HG03460 (cell line): ENCODE measurements at regions not wholly inside any gene's neighbourhood (a gene's known extent, or its start where the extent isn't known, plus 50 kb on each side); places are given as distances from the start of the nearest gene placed in this dataset.
"Not testable (repeated sequence)": the region's sequence is repeated elsewhere in the genome, so short reads cannot be mapped to it uniquely, and the experiment has no call there.

Experiments
- ATAC-seq: cut with Tn5 transposase; IDR thresholded peaks from one replicate; pipeline ENCODE4 v1.9.1; 2021; ENCODE audit not compliant: unreplicated experiment

- ATAC-seq, result no peak
Measured at GRCh38 chr2:175688243-175688642, 313.8 kb downstream of the LNPK start.

DNA sequence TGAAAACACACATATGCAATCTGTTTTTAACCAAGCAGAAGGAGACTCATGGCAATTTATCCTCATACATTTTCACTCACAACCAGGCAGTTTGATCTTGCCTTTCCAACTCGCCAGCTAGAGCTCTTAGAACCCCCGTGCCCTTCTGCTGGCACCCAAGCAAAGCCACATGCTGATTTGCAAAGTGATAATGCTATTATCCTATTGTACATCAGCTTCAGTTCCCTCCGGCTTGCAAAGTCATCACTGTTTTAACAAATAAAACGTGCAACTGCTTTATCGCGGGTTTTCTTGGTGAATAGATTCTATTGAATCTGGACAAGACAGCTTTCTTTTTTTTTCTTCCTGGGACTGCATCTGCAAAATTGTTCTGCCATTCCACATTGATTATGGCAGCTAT, 314.6 kb downstream of the LNPK start:
- ATAC-seq, result no peak

DNA sequence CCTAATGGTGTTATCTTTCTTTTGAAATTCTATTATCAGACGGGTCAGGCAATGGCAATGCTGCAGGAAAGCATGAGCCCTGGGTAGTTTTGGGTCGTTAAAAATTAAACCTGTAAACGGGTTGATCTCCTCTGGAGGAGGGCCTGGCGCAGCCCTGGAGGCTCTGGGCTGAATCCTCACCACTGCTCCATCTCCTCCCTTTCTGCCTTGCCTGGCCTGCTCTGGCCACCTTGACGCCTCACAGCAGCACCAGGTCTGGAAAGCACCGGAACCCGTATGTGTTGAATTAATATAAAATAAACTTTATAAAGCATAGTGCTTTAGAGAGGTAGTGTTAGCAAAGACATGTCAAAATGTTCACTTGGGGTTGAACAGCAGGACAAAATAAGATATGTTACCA, 316.1 kb downstream of the LNPK start:
- ATAC-seq, result no peak

GRCh38 chr2:175684466-175684865, 317.6 kb downstream of the LNPK start:
- no peak for ATAC-seq

- no peak for ATAC-seq
Measured at GRCh38 chr2:175679728-175680127, 322.3 kb downstream of the LNPK start.

GRCh38 chr2:175679231-175679630, 322.8 kb downstream of the LNPK start:
- no peak for ATAC-seq

DNA sequence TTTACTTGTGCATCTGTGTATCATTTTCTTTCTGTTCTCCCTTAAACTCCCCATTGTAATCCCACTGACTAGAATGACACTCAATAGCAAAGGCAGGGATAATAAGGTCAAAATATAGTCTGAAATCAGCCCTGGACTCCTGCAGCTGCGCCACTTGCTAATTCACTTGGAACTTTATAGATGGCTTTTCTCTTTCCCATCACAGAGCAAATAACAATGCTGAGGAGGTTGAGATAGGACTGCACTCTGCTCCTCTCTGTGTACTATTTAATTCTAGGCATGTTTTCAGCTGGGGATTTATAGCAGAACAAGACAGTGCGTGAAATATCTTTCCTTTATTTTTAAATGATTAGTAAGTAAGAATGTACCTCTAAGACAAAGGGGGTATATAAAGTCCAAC, 324.2 kb downstream of the LNPK start:
- no peak for ATAC-seq

DNA sequence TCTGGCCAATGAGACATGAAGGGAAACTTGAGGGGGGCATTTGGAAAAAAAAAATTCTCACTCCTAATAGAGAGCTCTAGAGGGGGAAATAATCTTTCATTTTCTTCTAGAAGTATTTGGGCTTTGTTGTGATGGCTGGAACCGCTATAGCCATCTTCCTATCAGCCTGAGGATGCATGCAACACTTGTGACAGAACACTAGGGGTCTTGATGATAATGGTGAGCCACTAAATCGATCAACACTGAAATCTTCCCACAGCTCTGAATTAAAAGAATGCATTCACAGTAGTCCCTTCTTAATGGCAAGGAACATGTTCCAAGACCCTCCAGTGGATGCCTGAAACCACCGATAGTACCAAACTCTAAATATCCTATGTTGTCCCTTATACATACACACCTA, 325.3 kb downstream of the LNPK start:
- no peak for ATAC-seq

GRCh38 chr2:175668804-175669203, 333.3 kb downstream of the LNPK start:
- not testable (repeated sequence) for ATAC-seq

- no peak for ATAC-seq
Measured at GRCh38 chr2:175662335-175662734, 339.7 kb downstream of the LNPK start.

GRCh38 chr2:175648577-175649063, 353.4 kb downstream of the LNPK start:
- ATAC-seq, result no peak

GRCh38 chr2:175647058-175647457, 355.0 kb downstream of the LNPK start:
- no peak for ATAC-seq

GRCh38 chr2:175640655-175641054, 361.4 kb downstream of the LNPK start:
- no peak for ATAC-seq

- ATAC-seq, result no peak
Measured at GRCh38 chr2:175633227-175633626, 368.8 kb downstream of the LNPK start.

DNA sequence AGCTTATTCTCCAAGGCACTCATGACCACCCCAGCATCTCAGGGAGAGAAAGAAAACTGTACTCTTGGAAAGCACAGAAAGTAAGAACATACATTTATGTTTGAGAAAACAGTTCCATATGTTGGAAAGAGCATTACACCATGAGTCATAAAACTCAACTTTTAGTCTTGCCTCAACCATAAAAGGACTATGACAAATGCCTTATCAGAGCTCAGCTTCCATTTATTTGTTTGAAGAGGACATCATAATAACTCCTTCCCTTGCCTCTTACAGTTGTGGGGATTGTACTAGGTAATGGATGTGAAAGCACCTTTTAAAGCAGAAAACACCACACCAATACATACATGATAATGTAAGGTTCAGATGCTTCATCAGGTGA, 370.8 kb downstream of the LNPK start:
- ATAC-seq, result no peak

DNA sequence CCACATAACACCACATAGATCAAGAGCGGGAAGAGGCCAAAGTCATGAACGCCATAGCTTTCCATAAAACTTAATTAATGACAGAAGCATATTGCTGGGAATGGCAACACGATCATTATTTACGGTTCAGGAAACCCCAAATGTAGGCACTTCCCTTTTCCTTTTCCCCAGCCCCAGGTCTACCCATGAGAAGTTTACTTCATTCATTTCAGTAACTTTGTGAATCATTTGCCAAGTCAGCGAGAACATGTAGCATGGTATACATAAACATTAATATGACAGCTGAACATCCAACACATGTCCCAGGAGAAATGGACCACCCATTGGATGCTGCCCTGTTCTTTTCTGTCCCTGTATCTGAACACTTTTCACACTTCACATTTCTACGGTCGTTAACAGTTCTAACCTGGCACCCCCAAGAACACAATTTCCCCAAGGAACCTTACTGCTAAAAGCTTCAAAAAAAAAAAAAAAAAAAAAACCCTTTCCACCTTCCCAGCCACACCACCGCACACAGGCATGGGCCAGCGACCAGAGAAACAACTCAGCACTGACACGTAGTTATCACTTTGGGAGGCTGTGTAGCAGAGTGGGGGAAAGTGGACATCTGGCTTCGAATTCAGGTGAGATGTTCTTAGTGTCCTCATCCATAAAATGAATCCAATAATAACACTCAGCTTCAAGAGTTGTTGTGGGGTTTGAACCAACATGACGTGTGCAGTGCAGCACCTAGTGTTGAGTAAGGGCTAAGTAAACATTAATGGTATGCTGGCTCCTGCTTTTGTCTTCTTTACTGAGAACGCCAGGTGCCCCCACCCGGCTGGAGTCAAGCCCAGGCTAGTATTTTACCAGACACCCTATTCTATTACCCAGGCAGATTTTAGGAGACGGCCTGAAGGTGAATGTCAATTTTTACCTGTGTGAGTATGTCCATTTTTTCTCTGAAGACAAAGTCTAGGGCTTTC, 371.5 kb downstream of the LNPK start:
- no peak for ATAC-seq

DNA sequence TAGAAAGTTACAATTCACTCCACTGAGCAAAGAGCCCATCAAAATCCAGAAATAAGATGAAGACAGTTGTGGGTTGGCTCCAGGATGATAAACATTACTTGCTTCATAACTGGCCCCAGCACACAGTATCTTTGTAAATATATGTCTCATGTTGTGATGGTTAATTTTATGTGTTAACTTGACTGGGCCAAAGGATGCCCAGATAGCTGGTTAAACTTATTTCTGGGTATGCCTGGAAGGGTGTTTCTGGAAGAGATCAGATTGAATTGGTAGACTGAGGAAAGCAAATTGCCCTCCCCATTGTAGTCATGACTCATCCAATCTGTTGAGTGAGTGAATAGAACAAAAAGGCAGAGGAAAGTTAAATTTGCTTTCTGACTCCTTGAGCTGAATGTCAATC, 373.8 kb downstream of the LNPK start:
- no peak for ATAC-seq

GRCh38 chr2:175627405-175627804, 374.7 kb downstream of the LNPK start:
- ATAC-seq, result no peak

DNA sequence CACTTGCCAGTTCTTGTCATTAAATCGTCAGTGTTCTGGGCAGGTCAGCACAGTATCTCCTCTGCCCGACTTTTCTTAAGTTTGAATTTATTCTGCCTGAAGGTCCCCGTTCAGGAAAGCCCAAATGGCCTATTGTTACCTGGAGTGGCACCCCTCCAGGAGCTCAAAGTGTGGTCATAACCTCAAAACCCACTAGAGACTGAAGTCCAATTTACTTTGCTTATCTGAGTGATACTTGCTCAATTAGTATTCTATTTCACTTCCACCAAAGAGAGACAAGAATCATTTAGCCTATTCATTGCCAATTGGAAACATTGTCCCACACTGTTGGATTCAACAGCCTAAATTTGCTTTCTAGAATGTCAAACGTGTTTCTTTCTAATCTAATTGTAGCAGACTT, 375.3 kb downstream of the LNPK start:
- ATAC-seq, result no peak

DNA sequence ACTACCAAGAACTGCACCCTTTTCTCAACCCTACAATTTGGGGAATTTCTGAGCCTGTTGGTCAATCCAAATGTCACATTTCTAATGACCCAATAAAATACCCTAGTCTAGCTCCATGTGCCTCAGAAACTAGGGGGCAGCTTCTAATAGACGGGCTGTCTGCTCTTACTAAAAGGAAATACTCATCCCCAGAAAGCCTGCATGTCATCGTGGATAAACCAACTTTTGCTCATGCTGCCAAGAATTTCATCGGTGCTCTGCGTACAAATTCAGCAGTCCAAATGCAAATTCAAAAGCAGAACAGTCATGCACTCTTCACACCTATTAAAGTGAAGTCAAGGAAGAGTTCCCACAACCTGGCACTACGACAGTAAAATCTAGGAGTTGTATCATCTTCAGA, 377.3 kb downstream of the LNPK start:
- ATAC-seq, result no peak

- ATAC-seq, result no peak
Measured at GRCh38 chr2:175624211-175624761, 377.8 kb downstream of the LNPK start.

- no peak for ATAC-seq
Measured at GRCh38 chr2:175621821-175622220, 380.2 kb downstream of the LNPK start.
